GM19240 (cell line): ENCODE measurements at regions not wholly inside any gene's neighbourhood (a gene's known extent, or its start where the extent isn't known, plus 50 kb on each side); places are given as distances from the start of the nearest gene placed in this dataset.

ENCODE experiments used
- DNase-seq: peaks from one replicate; pipeline ENCODE4 v3.0.0; 2011; ENCODE audit warnings: low spot score; ENCODE audit not compliant: insufficient read length

- DNase-seq: no peak
These were observed 122.5 kb downstream of the PHLDA1 start for GRCh38 chr12:75908961-75909605.

- no peak for DNase-seq
These were observed 125.7 kb downstream of the PHLDA1 start for GRCh38 chr12:75905922-75906321.

- no peak for DNase-seq
These were observed 130.8 kb downstream of the PHLDA1 start for GRCh38 chr12:75900781-75901254.

GRCh38 chr12:75900226-75900625 is 131.3 kb downstream of the PHLDA1 start:
- DNase-seq: no peak

GRCh38 chr12:75894965-75895754 is 136.4 kb downstream of the PHLDA1 start:
- DNase-seq: no peak

GRCh38 chr12:75893765-75894164 is 137.8 kb downstream of the PHLDA1 start:
- no peak for DNase-seq

- DNase-seq: no peak
These were observed 138.7 kb downstream of the PHLDA1 start for GRCh38 chr12:75892731-75893408.

GRCh38 chr12:75891072-75891471 is 140.5 kb downstream of the PHLDA1 start:
- no peak for DNase-seq

- DNase-seq: no peak
These were observed 140.9 kb downstream of the PHLDA1 start for GRCh38 chr12:75890660-75891059.

- no peak for DNase-seq
These were observed 141.4 kb downstream of the PHLDA1 start for GRCh38 chr12:75890141-75890540.

- DNase-seq: no peak
These were observed 142.5 kb downstream of the PHLDA1 start for GRCh38 chr12:75888874-75889613.

- DNase-seq: no peak
These were observed 143.2 kb downstream of the PHLDA1 start for GRCh38 chr12:75888399-75888798.

- DNase-seq: no peak
These were observed 143.6 kb downstream of the PHLDA1 start for GRCh38 chr12:75887979-75888378.

GRCh38 chr12:75884465-75884985 is 147.1 kb downstream of the PHLDA1 start:
- DNase-seq: no peak

- DNase-seq: no peak
These were observed 148.3 kb downstream of the PHLDA1 start for GRCh38 chr12:75883241-75883640.

- DNase-seq: no peak
These were observed 149.2 kb downstream of the PHLDA1 start for GRCh38 chr12:75882421-75882820.

- no peak for DNase-seq
These were observed 149.7 kb downstream of the PHLDA1 start for GRCh38 chr12:75881920-75882319.

GRCh38 chr12:75877763-75878621 is 153.6 kb downstream of the PHLDA1 start:
- no peak for DNase-seq

- DNase-seq: no peak
These were observed 154.5 kb downstream of the PHLDA1 start for GRCh38 chr12:75876832-75877762.
